ENCODE measurements at regions not wholly inside any gene's neighbourhood (a gene's known extent, or its start where the extent isn't known, plus 50 kb on each side); places are given as distances from the start of the nearest gene placed in this dataset.

GRCh38 chr6:112725541-112726085, 378.5 kb downstream of the RFPL4B start:
- DNase-seq (ENCODE audit: low read depth) = no peak

GRCh38 chr6:112735129-112735528, 388.0 kb downstream of the RFPL4B start:
- no peak for DNase-seq (ENCODE audit: low read depth)

- DNase-seq (ENCODE audit: low read depth) = no peak
These were observed 392.6 kb downstream of the RFPL4B start for GRCh38 chr6:112739766-112740165.

GRCh38 chr6:112743323-112743722, 396.2 kb downstream of the RFPL4B start:
- DNase-seq (ENCODE audit: low read depth) = no peak

- DNase-seq (ENCODE audit: low read depth) = no peak
These were observed 397.7 kb downstream of the RFPL4B start for GRCh38 chr6:112744827-112745226.

- DNase-seq (ENCODE audit: low read depth) = no peak
These were observed 398.6 kb downstream of the RFPL4B start for GRCh38 chr6:112745765-112746164.

- DNase-seq (ENCODE audit: low read depth) = no peak
These were observed 402.5 kb downstream of the RFPL4B start for GRCh38 chr6:112749673-112750072.

GRCh38 chr6:112752305-112752704, 405.2 kb downstream of the RFPL4B start:
- DNase-seq (ENCODE audit: low read depth) = no peak

- DNase-seq (ENCODE audit: low read depth) = no peak
These were observed 405.7 kb downstream of the RFPL4B start for GRCh38 chr6:112752791-112753190.

GRCh38 chr6:112760831-112761230, 413.7 kb downstream of the RFPL4B start:
- DNase-seq (ENCODE audit: low read depth) = no peak

GRCh38 chr6:112761740-112762139, 414.6 kb downstream of the RFPL4B start:
- no peak for DNase-seq (ENCODE audit: low read depth)

GRCh38 chr6:112764377-112764776, 417.2 kb downstream of the RFPL4B start:
- DNase-seq (ENCODE audit: low read depth) = no peak

GRCh38 chr6:112770308-112770707, 423.2 kb downstream of the RFPL4B start:
- DNase-seq (ENCODE audit: low read depth) = no peak

- DNase-seq (ENCODE audit: low read depth) = peak; percentile 4
These were observed 426.1 kb downstream of the RFPL4B start for GRCh38 chr6:112773187-112773586.

GRCh38 chr6:112774319-112774718, 427.2 kb downstream of the RFPL4B start:
- no peak for DNase-seq (ENCODE audit: low read depth)

GRCh38 chr6:112780498-112781096, 433.5 kb downstream of the RFPL4B start:
- DNase-seq (ENCODE audit: low read depth) = peak; percentile 72

GRCh38 chr6:112781241-112781640, 434.1 kb downstream of the RFPL4B start:
- no peak for DNase-seq (ENCODE audit: low read depth)

GRCh38 chr6:112785408-112785807, 438.3 kb downstream of the RFPL4B start:
- DNase-seq (ENCODE audit: low read depth) = no peak

- DNase-seq (ENCODE audit: low read depth) = no peak
These were observed 439.7 kb downstream of the RFPL4B start for GRCh38 chr6:112786801-112787200.

GRCh38 chr6:112787371-112787770, 440.2 kb downstream of the RFPL4B start:
- no peak for DNase-seq (ENCODE audit: low read depth)

GRCh38 chr6:112795316-112795715, 448.2 kb downstream of the RFPL4B start:
- no peak for DNase-seq (ENCODE audit: low read depth)

- DNase-seq (ENCODE audit: low read depth) = no peak
These were observed 449.6 kb downstream of the RFPL4B start for GRCh38 chr6:112796712-112797111.

- DNase-seq (ENCODE audit: low read depth) = no peak
These were observed 452.8 kb downstream of the RFPL4B start for GRCh38 chr6:112799889-112800288.

- DNase-seq (ENCODE audit: low read depth) = no peak
These were observed 453.3 kb downstream of the RFPL4B start for GRCh38 chr6:112800439-112800838.

Measured in stromal cell of bone marrow (primary cell).